HCT116 (cell line): ENCODE measurements at regions not wholly inside any gene's neighbourhood (a gene's known extent, or its start where the extent isn't known, plus 50 kb on each side); places are given as distances from the start of the nearest gene placed in this dataset.

Experiments
- CEBPB ChIP-seq: IDR thresholded peaks from 2 replicates; pipeline ENCODE4 v1.6.1; 2012; ENCODE audit warnings: low read depth
- POLR2A ChIP-seq: IDR thresholded peaks from 2 replicates; pipeline ENCODE4 v1.7.0; 2011; ENCODE audit warnings: borderline replicate concordance; ENCODE audit not compliant: insufficient read depth, insufficient read length; ENCODE audit errors: extremely low read depth
- POLR2AphosphoS5 ChIP-seq: IDR thresholded peaks from 2 replicates; pipeline ENCODE4 v1.6.1; 2011; ENCODE audit warnings: mild to moderate bottlenecking, low read depth, low read length, moderate library complexity
- RAD21 ChIP-seq: IDR thresholded peaks from 2 replicates; pipeline ENCODE4 v1.6.1; 2012; ENCODE audit warnings: low read depth, mild to moderate bottlenecking
- SIN3A ChIP-seq: IDR thresholded peaks from 2 replicates; pipeline ENCODE4 v1.6.1; 2012; ENCODE audit warnings: low read depth
- SRF ChIP-seq: IDR thresholded peaks from 2 replicates; pipeline ENCODE4 v1.6.1; 2012; ENCODE audit warnings: low read depth
- TCF7L2 ChIP-seq: IDR thresholded peaks from 2 replicates; pipeline ENCODE4 v1.7.0; 2011; ENCODE audit warnings: borderline replicate concordance, inconsistent platforms; ENCODE audit not compliant: insufficient read depth, insufficient read length; ENCODE audit errors: extremely low read depth
- YY1 ChIP-seq: IDR thresholded peaks from 2 replicates; pipeline ENCODE4 v1.6.1; 2011; ENCODE audit warnings: low read length, low read depth, moderate library complexity, mild to moderate bottlenecking; ENCODE audit not compliant: insufficient replicate concordance; ENCODE audit errors: extremely low read depth
- ZFX ChIP-seq: fragments of 450-650 bp; IDR thresholded peaks from 2 replicates; pipeline ENCODE4 v1.6.1; 2017
- ZNF274 ChIP-seq: fragments of 200-500 bp; sonication (Bioruptor generic); IDR thresholded peaks from 2 replicates; pipeline ENCODE4 v1.6.1; 2014; ENCODE audit warnings: mild to moderate bottlenecking, low read depth, low read length, inconsistent platforms
- TF ChIP-seq, protein P1 (sequence below), 3 experiments: fragments of 200-600 bp in 1 of 3; sonication (generic) in 1 of 3; IDR thresholded peaks in 2 of 3; conservative IDR thresholded peaks in 1 of 3; 2 replicates each; pipeline ENCODE4 v1.5.1; 2012 to 2017; ENCODE audit warnings: low read depth in 2 of 3, low read length in 2 of 3, antibody characterized with exemption in 1 of 3, borderline replicate concordance in 1 of 3, control low read depth in 1 of 3, mild to moderate bottlenecking in 1 of 3, mixed read lengths in 1 of 3, mixed run types in 1 of 3, moderate library complexity in 1 of 3; ENCODE audit not compliant: insufficient read depth in 1 of 3
- TF ChIP-seq, protein P2 (sequence below): IDR thresholded peaks from 2 replicates; pipeline ENCODE4 v1.6.1; 2012; ENCODE audit warnings: low read depth

DNA sequence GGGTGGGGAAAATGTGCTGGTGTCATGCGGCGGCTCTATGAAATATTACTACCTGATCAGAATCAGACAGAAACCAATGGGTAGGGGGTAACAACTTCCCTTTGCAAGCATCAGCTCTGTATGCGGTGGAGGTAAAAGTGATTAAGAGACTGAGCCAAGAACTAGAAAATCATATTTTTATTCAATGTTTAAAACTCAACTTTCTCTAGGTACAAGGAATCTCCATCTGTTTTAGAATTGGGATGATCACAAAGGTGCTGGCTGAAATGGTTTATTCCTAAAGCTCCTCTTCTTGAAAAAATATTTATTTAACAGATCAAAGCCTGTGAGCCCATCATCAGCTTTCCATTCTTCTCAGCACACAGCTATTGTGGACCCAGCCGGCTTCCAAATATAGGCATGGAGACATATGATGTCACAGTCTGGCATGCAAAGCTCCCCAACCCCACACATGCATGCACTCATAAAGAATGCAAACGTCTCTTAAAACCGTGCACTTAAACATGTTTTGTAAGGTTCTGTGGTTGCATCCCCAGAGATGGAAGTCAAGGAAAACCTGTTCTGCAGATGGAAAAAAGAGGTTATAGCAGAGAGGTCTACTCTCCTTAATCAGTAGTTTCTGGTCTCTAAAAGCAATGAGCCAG is 126.0 kb downstream of the SKIDA1 start:
- TF ChIP-seq, protein P1, sequence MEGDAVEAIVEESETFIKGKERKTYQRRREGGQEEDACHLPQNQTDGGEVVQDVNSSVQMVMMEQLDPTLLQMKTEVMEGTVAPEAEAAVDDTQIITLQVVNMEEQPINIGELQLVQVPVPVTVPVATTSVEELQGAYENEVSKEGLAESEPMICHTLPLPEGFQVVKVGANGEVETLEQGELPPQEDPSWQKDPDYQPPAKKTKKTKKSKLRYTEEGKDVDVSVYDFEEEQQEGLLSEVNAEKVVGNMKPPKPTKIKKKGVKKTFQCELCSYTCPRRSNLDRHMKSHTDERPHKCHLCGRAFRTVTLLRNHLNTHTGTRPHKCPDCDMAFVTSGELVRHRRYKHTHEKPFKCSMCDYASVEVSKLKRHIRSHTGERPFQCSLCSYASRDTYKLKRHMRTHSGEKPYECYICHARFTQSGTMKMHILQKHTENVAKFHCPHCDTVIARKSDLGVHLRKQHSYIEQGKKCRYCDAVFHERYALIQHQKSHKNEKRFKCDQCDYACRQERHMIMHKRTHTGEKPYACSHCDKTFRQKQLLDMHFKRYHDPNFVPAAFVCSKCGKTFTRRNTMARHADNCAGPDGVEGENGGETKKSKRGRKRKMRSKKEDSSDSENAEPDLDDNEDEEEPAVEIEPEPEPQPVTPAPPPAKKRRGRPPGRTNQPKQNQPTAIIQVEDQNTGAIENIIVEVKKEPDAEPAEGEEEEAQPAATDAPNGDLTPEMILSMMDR (IDR thresholded peaks at IDR 0.05 in 2 of 3, conservative IDR thresholded peaks at IDR 0.05 in 1 of 3; ENCODE audit: borderline replicate concordance in 1 of 3, insufficient read depth in 1 of 3, low read depth in 2 of 3, low read length in 2 of 3) = no peak
- TF ChIP-seq YY1 (no peak), TCF7L2 (no peak), SIN3A (no peak), POLR2A (no peak), SRF (peak; percentile 50; the same call in 1 of the 2 replicates), POLR2AphosphoS5 (no peak), CEBPB (no peak), ZFX (no peak), RAD21 (no peak), ZNF274 (no peak)
- TF ChIP-seq, protein P2, sequence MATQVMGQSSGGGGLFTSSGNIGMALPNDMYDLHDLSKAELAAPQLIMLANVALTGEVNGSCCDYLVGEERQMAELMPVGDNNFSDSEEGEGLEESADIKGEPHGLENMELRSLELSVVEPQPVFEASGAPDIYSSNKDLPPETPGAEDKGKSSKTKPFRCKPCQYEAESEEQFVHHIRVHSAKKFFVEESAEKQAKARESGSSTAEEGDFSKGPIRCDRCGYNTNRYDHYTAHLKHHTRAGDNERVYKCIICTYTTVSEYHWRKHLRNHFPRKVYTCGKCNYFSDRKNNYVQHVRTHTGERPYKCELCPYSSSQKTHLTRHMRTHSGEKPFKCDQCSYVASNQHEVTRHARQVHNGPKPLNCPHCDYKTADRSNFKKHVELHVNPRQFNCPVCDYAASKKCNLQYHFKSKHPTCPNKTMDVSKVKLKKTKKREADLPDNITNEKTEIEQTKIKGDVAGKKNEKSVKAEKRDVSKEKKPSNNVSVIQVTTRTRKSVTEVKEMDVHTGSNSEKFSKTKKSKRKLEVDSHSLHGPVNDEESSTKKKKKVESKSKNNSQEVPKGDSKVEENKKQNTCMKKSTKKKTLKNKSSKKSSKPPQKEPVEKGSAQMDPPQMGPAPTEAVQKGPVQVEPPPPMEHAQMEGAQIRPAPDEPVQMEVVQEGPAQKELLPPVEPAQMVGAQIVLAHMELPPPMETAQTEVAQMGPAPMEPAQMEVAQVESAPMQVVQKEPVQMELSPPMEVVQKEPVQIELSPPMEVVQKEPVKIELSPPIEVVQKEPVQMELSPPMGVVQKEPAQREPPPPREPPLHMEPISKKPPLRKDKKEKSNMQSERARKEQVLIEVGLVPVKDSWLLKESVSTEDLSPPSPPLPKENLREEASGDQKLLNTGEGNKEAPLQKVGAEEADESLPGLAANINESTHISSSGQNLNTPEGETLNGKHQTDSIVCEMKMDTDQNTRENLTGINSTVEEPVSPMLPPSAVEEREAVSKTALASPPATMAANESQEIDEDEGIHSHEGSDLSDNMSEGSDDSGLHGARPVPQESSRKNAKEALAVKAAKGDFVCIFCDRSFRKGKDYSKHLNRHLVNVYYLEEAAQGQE = no peak
